Heart left ventricle (tissue), 16 donors: ENCODE measurements at regions not wholly inside any gene's neighbourhood (a gene's known extent, or its start where the extent isn't known, plus 50 kb on each side); places are given as distances from the start of the nearest gene placed in this dataset.

Source experiments
- ATAC-seq, 4 donors: fragments of 200-7000 bp; cut with Tn5 transposase; one replicate each; pipeline ENCODE4 v1.9.1; 2020 to 2022; ENCODE audit warnings: moderate library complexity in 4 of 4, mild to moderate bottlenecking in 3 of 4, moderate number of reproducible peaks in 1 of 4
- DNase-seq, 5 donors: peaks; one replicate each; pipeline ENCODE4 v3.0.0-alpha.2; 2020
- H3K27ac ChIP-seq, 12 donors: fragments of 200-600 bp; sonication (generic) in 4 of 12; one replicate each; pipeline versions ENCODE4 v1.5.0 to v1.8.0; 2016 to 2022; ENCODE audit warnings: mild to moderate bottlenecking in 2 of 12
- H3K27me3 ChIP-seq, 9 donors: fragments of 200-600 bp; sonication (generic) in 2 of 9; one replicate each; pipeline versions ENCODE4 v1.5.1 to v1.8.0; 2016 to 2022; ENCODE audit warnings: mild to moderate bottlenecking in 3 of 9
- H3K36me3 ChIP-seq, 9 donors: fragments of 200-600 bp; sonication (generic) in 2 of 9; one replicate each; pipeline versions ENCODE4 v1.5.0 to v1.8.0; 2018 to 2022; ENCODE audit warnings: mild to moderate bottlenecking in 2 of 9
- H3K4me1 ChIP-seq, 12 donors: fragments of 200-600 bp; sonication (generic) in 4 of 12; one replicate each; pipeline versions ENCODE4 v1.5.0 to v1.8.0; 2016 to 2022; ENCODE audit warnings: mild to moderate bottlenecking in 3 of 12
- H3K4me3 ChIP-seq, 12 donors: fragments of 200-600 bp; sonication (generic) in 4 of 12; one replicate each; pipeline versions ENCODE4 v1.5.0 to v1.8.0; 2017 to 2022; ENCODE audit warnings: mild to moderate bottlenecking in 9 of 12, moderate library complexity in 4 of 12
- H3K9me3 ChIP-seq, 12 donors: fragments of 200-600 bp; sonication (generic) in 4 of 12; one replicate each; pipeline versions ENCODE4 v1.5.0 to v1.8.0; 2016 to 2022; ENCODE audit warnings: mild to moderate bottlenecking in 1 of 12
- POLR2A ChIP-seq, 2 donors: fragments of 450-650 bp; IDR thresholded peaks; one replicate each; pipeline ENCODE4 v1.6.1; 2017; ENCODE audit warnings: antibody characterized with exemption in 2 of 2, mild to moderate bottlenecking in 2 of 2, moderate library complexity in 2 of 2
- WGBS, 4 donors: extraction: QIAGEN DNeasy Blood & Tissue Kit in 2 of 4; methylation state at CpG; one replicate each; pipeline versions ENCODE4 v1.1.5 to v1.1.7; 2013 to 2018; 5-methylcytosine and 5-hydroxymethylcytosine counted together
- intact Hi-C, 10 donors: fragments of 100-400 bp; cut with DNase I; formaldehyde crosslinking; loops; one replicate each; pipeline versions ENCODE4 v1.11.1 to v1.14.2; 2022
- TF ChIP-seq, protein P1 (sequence below), 12 donors: fragments of 200-600 bp; sonication (generic) in 4 of 12; IDR thresholded peaks; one replicate each; pipeline versions ENCODE4 v1.5.0 to v1.8.0; 2018 to 2022; ENCODE audit warnings: antibody characterized with exemption in 12 of 12, mild to moderate bottlenecking in 5 of 12
- donor health status: ischemic (EF 13 %, LVEDD 7.1; RV severe dilation, severe dysfunction).
- donor health status: healthy with polysubstance abuse.
- donor health status: DM: no; HTN: yes; CAD: no.
- donor health status: DM: no; HTN: no; CAD: no.
- donor health status: ischemic (EF 25% LVEDD 6.9; RV normal size, moderate dysfunction).
- donor health status: ischemic (EF 25% LVEDD 5.7; RV mildly dilated, moderate dysfunction).
- donor health status: healthy.
- donor health status: DM: yes; HTN: yes; CAD: no.
- donor health status: ischemic (EF 35%, LVEDD 5.7; RV mildly dilated, moderate dysfunction).
- donor health status: nonischemic (EF 11% LVEDD 7.7; RV severe dilation, severe dysfunction).
- donor health status: DM: yes; HTN: yes; CAD: no.
- donor health status: PGD.
- donor health status: ischemic (EF 29% LVEDD 5.4; RV normal size, mild dysfunction).
- donor health status: nonischemic (EF 23%, LVEDD 6.1; RV moderate dilation, normal function).

DNA sequence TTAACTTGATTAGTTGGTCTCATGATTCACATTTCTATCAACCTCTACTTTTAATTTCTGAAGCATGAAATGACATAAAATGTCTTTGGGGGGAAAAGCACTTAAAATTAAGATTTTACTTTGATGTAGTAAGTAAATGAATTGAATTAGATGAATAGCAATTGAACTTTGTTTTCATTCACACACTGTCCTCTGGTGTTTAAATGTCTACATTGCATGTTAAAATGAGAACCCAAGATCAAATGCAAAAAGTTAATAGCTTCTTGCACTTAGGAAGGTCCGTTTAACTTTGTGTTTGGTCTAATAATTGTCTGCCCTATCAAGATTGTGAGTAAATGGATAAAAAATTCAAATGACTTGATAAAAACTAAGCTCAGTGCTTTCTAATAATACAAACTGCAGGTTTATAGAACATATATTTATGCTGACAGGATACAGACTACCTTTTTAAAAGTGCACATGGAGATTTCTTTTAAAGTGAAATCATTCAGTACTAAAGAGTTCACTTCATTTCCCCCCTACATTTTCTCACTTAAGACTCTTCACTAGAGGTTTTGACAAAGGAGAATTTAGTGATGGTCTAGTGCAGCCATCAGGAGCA, 156.2 kb upstream of the NABP1 start:
- ATAC-seq (no peak), DNase-seq (no peak)
- H3K4me1 ChIP-seq, result no peaks in the 10 kb centered on the region
- TF ChIP-seq POLR2A (IDR thresholded peaks at IDR 0.05), result no peak
- TF ChIP-seq, protein P1, sequence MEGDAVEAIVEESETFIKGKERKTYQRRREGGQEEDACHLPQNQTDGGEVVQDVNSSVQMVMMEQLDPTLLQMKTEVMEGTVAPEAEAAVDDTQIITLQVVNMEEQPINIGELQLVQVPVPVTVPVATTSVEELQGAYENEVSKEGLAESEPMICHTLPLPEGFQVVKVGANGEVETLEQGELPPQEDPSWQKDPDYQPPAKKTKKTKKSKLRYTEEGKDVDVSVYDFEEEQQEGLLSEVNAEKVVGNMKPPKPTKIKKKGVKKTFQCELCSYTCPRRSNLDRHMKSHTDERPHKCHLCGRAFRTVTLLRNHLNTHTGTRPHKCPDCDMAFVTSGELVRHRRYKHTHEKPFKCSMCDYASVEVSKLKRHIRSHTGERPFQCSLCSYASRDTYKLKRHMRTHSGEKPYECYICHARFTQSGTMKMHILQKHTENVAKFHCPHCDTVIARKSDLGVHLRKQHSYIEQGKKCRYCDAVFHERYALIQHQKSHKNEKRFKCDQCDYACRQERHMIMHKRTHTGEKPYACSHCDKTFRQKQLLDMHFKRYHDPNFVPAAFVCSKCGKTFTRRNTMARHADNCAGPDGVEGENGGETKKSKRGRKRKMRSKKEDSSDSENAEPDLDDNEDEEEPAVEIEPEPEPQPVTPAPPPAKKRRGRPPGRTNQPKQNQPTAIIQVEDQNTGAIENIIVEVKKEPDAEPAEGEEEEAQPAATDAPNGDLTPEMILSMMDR (IDR thresholded peaks at IDR 0.05), result peak; percentile 72 to 93 (median 80)
- intact Hi-C loops, result loop anchor here (1.0 to 10.0 kb wide), 8 partner anchors 304 to 469 kb away; no protein-coding TSS in a partner anchor
- no peaks in the 10 kb centered on the region for H3K9me3 ChIP-seq
- no peaks in the 10 kb centered on the region for H3K36me3 ChIP-seq
- no peaks in the 10 kb centered on the region for H3K27me3 ChIP-seq
- no peak overlapping the region for H3K4me3 ChIP-seq
- 29 to 47% (median 31%) methylated on average over 1 of the region's 1 CpG for WGBS, 4 donors
- H3K27ac ChIP-seq, result no peak overlapping the region

- DNase-seq (no peak), ATAC-seq (no peak)
- H3K36me3 ChIP-seq, result no peaks in the 10 kb centered on the region
- no peak overlapping the region for H3K27ac ChIP-seq
- 90 to 94% (median 92%) methylated on average over 7 of the region's 7 CpGs for WGBS, 4 donors
- intact Hi-C loops, result loop anchor here (2.0 to 10.0 kb wide), 6 partner anchors 305 to 470 kb away; no protein-coding TSS in a partner anchor
- H3K27me3 ChIP-seq, result no peaks in the 10 kb centered on the region
- no peak overlapping the region for H3K4me3 ChIP-seq
- TF ChIP-seq POLR2A (IDR thresholded peaks at IDR 0.05), result no peak
- TF ChIP-seq, protein P1 (IDR thresholded peaks at IDR 0.05), result no peak
- no peaks in the 10 kb centered on the region for H3K9me3 ChIP-seq
- no peaks in the 10 kb centered on the region for H3K4me1 ChIP-seq
Observed at GRCh38 chr2:191522478-191523120, 155.3 kb upstream of the NABP1 start.

GRCh38 chr2:191526091-191526490, 151.8 kb upstream of the NABP1 start:
- Histone ChIP-seq H3K36me3 (no peaks in the 10 kb centered on the region), H3K4me1 (no peaks in the 10 kb centered on the region), H3K9me3 (no peaks in the 10 kb centered on the region), H3K27ac (no peak overlapping the region), H3K27me3 (no peaks in the 10 kb centered on the region), H3K4me3 (no peak overlapping the region)
- no peak for TF ChIP-seq POLR2A (IDR thresholded peaks at IDR 0.05)
- TF ChIP-seq, protein P1 (IDR thresholded peaks at IDR 0.05), result no peak
- intact Hi-C loops, result loop anchor here in 1 of 10 donors (10.0 kb wide), 1 partner anchor 471 kb away; no protein-coding TSS in a partner anchor
- no peak for DNase-seq
- WGBS, 4 donors, result 91 to 100% (median 95%) methylated on average over 1 of the region's 1 CpG
- no peak for ATAC-seq

- no peaks in the 10 kb centered on the region for H3K9me3 ChIP-seq
- TF ChIP-seq, protein P1 (IDR thresholded peaks at IDR 0.05), result no peak
- no peaks in the 10 kb centered on the region for H3K36me3 ChIP-seq
- 46 to 88% (median 83%) methylated on average over 2 of the region's 2 CpGs for WGBS, 4 donors
- H3K4me3 ChIP-seq, result no peak overlapping the region
- no peaks in the 10 kb centered on the region for H3K4me1 ChIP-seq
- no peaks in the 10 kb centered on the region for H3K27me3 ChIP-seq
- DNase-seq, result no peak
- intact Hi-C loops, result loop anchor here in 1 of 10 donors (10.0 kb wide), 1 partner anchor 472 kb away; no protein-coding TSS in a partner anchor
- H3K27ac ChIP-seq, result no peak overlapping the region
- ATAC-seq, result no peak
Observed at GRCh38 chr2:191526536-191526935, 151.4 kb upstream of the NABP1 start.
